Neutrophil (primary cell): ENCODE measurements at regions not wholly inside any gene's neighbourhood (a gene's known extent, or its start where the extent isn't known, plus 50 kb on each side); places are given as distances from the start of the nearest gene placed in this dataset.
"Not testable (repeated sequence)": the region's sequence is repeated elsewhere in the genome, so short reads cannot be mapped to it uniquely, and the experiment has no call there.

Source experiments
- H3K27ac ChIP-seq: fragments of 200-600 bp; sonication (generic); 2 replicates; pipeline ENCODE4 v1.5.1; 2016; ENCODE audit warnings: mild to moderate bottlenecking, moderate library complexity
- H3K27me3 ChIP-seq: fragments of 200-600 bp; sonication (generic); 2 replicates; pipeline ENCODE4 v1.6.0; 2016; ENCODE audit warnings: mild to moderate bottlenecking
- H3K36me3 ChIP-seq: fragments of 200-600 bp; sonication (generic); 2 replicates; pipeline ENCODE4 v1.5.1; 2017
- H3K4me1 ChIP-seq, 2 experiments: fragments of 200-600 bp in 1 of 2; sonication (generic) in 1 of 2; 1 replicate in 1 of 2; 2 replicates in 1 of 2; pipeline versions ENCODE4 v1.5.1 to v1.6.1; 2013 to 2016; ENCODE audit warnings: low read depth in 1 of 2, low read length in 1 of 2, mild to moderate bottlenecking in 1 of 2, moderate library complexity in 1 of 2; ENCODE audit not compliant: control insufficient read depth in 1 of 2, insufficient read depth in 1 of 2
- H3K4me3 ChIP-seq, 2 experiments: fragments of 200-600 bp in 1 of 2; sonication (generic) in 1 of 2; 1 replicate in 1 of 2; 2 replicates in 1 of 2; pipeline ENCODE4 v1.5.1; 2013 to 2016; ENCODE audit warnings: low read depth in 1 of 2, low read length in 1 of 2, mild to moderate bottlenecking in 1 of 2, moderate library complexity in 1 of 2
- H3K9me3 ChIP-seq: fragments of 200-600 bp; sonication (generic); 2 replicates; pipeline ENCODE4 v1.5.1; 2016
- TF ChIP-seq, protein P1 (sequence below): fragments of 200-600 bp; sonication (generic); IDR thresholded peaks from 2 replicates; pipeline ENCODE4 v1.5.1; 2016; ENCODE audit warnings: antibody characterized with exemption

DNA sequence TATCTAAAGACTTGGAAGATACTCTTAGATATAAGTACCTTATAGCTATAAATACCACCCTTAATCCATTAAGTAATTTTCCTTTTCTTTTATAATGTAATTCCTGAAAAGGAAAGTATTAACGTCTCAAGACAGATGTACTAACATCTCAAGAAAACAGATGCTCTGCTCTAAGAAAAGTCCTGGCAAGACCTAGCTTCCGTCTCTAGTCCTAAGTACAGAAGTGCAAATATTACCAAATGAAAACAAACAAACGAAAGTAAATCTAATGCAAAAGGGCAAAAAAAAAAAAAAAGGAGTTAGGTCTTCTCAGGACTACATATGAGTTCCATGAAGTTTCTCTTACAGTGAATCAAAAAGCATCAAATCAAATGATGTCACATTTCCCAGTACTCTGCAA lies 106.8 kb upstream of the PDE10A start:
- Histone ChIP-seq H3K9me3 (no peaks in the 10 kb centered on the region), H3K4me1 (no peaks in the 10 kb centered on the region), H3K27ac (no peak overlapping the region), H3K27me3 (peaks cover 4% of the 10 kb centered on the region), H3K4me3 (no peak overlapping the region), H3K36me3 (no peaks in the 10 kb centered on the region)
- TF ChIP-seq, protein P1, sequence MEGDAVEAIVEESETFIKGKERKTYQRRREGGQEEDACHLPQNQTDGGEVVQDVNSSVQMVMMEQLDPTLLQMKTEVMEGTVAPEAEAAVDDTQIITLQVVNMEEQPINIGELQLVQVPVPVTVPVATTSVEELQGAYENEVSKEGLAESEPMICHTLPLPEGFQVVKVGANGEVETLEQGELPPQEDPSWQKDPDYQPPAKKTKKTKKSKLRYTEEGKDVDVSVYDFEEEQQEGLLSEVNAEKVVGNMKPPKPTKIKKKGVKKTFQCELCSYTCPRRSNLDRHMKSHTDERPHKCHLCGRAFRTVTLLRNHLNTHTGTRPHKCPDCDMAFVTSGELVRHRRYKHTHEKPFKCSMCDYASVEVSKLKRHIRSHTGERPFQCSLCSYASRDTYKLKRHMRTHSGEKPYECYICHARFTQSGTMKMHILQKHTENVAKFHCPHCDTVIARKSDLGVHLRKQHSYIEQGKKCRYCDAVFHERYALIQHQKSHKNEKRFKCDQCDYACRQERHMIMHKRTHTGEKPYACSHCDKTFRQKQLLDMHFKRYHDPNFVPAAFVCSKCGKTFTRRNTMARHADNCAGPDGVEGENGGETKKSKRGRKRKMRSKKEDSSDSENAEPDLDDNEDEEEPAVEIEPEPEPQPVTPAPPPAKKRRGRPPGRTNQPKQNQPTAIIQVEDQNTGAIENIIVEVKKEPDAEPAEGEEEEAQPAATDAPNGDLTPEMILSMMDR, result no peak

DNA sequence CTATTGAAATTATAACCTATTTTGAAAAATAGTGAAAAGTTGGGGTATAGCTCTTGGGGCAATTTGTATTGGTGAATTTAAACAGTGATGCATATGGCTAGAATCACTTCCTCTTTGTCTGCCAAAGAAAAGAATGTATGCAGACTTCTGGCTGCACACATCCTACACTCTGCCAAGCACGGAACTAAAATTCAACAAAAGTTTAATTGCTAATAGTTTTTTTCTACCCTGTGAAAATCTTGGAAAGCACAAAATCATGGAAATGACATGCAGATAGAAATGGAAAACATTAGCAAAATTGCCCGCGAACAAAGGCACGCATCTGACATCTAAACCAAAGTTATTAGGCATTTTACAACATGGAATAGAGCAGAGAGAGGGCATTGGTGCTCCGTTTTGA lies 106.4 kb upstream of the PDE10A start:
- TF ChIP-seq, protein P1, result no peak
- Histone ChIP-seq H3K27me3 (no peaks in the 10 kb centered on the region), H3K4me1 (no peaks in the 10 kb centered on the region), H3K9me3 (no peaks in the 10 kb centered on the region), H3K27ac (no peak overlapping the region), H3K36me3 (no peaks in the 10 kb centered on the region), H3K4me3 (no peak overlapping the region)

DNA sequence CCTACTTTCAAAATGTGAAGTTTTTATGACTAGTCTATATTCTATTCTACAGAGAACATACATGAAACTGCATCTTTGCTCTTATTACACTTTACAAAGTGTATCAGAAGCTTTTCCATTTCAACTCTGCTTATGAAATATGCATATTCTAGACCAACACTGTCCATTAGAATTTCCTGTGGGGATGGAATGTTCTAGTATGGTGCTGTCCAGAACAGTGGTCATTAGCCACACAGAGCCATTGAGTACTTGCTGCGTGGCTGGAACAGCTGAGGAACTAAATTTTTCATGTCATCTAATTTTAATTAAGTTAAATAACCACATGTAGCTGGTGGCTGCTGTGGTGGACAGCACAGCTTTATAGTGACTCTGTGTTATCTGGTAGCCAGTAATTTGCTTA lies 105.9 kb upstream of the PDE10A start:
- no peaks in the 10 kb centered on the region for H3K4me1 ChIP-seq
- no peaks in the 10 kb centered on the region for H3K9me3 ChIP-seq
- TF ChIP-seq, protein P1, result no peak
- no peaks in the 10 kb centered on the region for H3K36me3 ChIP-seq
- no peak overlapping the region for H3K27ac ChIP-seq
- no peak overlapping the region for H3K4me3 ChIP-seq
- H3K27me3 ChIP-seq, result no peaks in the 10 kb centered on the region

DNA sequence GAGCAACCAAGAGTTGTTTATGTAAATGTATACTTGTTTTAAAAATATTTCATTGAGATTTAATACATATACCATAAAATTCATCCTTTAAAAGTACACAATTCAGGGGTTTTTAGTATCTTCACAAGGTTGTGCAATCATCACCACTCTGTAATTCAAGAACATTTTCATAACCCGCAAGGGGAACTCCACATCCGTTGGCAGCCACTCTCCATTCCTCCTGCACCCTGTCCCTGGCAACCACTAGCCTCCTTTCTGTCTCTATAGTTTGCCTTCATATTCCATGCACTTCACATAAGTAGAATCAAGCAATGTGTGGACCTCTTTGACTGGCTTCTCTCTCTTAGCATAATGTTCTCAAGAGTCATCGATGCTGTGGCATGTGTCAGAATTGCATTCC lies 104.2 kb upstream of the PDE10A start:
- TF ChIP-seq, protein P1, result no peak
- Histone ChIP-seq H3K9me3 (no peaks in the 10 kb centered on the region), H3K27ac (no peak overlapping the region)

DNA sequence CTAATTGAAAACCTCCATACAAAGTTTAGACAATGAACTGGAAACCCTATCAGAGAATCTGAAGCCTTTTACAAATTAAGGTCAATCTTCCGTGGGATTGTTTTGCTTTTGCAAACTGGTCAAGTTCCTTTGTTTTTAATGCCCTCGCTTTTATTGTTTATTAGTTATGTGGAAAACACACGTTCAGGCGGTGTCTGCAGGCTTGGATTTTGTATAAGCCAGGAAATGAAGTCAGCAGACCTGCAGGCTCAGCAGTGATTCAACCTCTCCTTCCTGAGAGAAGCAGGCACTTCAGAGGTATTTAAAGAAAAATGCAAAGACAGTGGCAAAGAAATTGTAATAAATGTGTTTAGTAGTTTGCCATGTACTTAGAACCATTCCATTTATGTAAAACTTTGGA lies 103.4 kb upstream of the PDE10A start:
- H3K36me3 ChIP-seq, result no peaks in the 10 kb centered on the region
- no peaks in the 10 kb centered on the region for H3K9me3 ChIP-seq
- H3K27me3 ChIP-seq, result no peaks in the 10 kb centered on the region
- TF ChIP-seq, protein P1, result no peak
- no peaks in the 10 kb centered on the region for H3K4me1 ChIP-seq
- no peak overlapping the region for H3K27ac ChIP-seq
- no peak overlapping the region for H3K4me3 ChIP-seq

More for the DNA sequence above, 104.2 kb upstream of the PDE10A start:
- no peaks in the 10 kb centered on the region for H3K36me3 ChIP-seq
- H3K27me3 ChIP-seq, result no peaks in the 10 kb centered on the region
- H3K4me3 ChIP-seq, result no peak overlapping the region
- H3K4me1 ChIP-seq, result no peaks in the 10 kb centered on the region

DNA sequence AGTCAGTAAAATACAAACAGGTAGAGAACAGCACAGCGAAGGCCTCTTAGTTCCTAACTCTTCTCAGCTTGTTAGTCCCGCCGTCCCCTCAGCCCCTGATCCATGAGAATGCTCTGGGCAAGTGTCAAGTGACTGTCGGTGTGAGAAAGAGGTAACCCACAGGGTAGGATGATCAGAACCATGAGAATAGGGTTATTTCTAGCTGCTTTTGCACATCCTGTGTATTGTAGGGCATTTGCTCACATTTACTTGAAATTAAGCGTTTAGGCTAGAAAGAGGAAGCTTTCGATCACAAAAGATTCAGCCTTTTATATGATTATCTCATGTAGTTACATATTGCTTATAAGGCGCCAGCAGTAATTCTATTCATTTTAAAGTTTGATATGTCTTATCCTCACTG lies 103.0 kb upstream of the PDE10A start:
- H3K9me3 ChIP-seq, result no peaks in the 10 kb centered on the region
- H3K27ac ChIP-seq, result no peak overlapping the region
- TF ChIP-seq, protein P1, result no peak
- H3K36me3 ChIP-seq, result no peaks in the 10 kb centered on the region
- H3K27me3 ChIP-seq, result no peaks in the 10 kb centered on the region
- H3K4me3 ChIP-seq, result no peak overlapping the region
- H3K4me1 ChIP-seq, result no peaks in the 10 kb centered on the region

DNA sequence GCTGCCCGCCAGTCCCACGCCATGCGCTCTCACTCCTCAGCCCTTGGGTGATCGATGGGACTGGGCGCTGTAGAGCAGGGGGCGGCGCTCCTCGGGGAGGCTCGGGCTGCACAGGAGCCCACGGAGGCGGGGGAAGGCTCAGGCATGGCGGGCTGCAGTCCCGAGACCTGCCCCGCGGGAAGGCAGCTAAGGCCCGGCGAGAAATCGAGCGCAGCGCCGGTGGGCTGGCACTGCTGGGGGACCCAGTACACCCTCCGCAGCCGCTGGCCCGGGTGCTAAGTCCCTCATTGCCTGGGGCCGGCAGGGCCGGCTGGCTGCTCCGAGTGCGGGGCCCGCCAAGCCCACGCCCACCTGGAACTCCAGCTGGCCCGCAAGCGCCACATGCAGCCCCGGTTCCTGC lies 102.2 kb upstream of the PDE10A start:
- H3K36me3 ChIP-seq, H3K4me1 ChIP-seq, H3K27me3 ChIP-seq, H3K27ac ChIP-seq, H3K9me3 ChIP-seq, H3K4me3 ChIP-seq: not testable (repeated sequence)
